ENCODE measurements at regions not wholly inside any gene's neighbourhood (a gene's known extent, or its start where the extent isn't known, plus 50 kb on each side); places are given as distances from the start of the nearest gene placed in this dataset.

- TF ChIP-seq EP300 (IDR thresholded peaks at IDR 0.05) (no peak), CTCF (IDR thresholded peaks at IDR 0.05) (no peak)
These were observed 198.7 kb downstream of the DACT1 start for GRCh38 chr14:58836303-58836974.
